H1 (cell line): ENCODE measurements at regions not wholly inside any gene's neighbourhood (a gene's known extent, or its start where the extent isn't known, plus 50 kb on each side); places are given as distances from the start of the nearest gene placed in this dataset.

Experiments
- CTCF ChIA-PET: fragments of 300-600 bp; sonication (Branson Sonifier 250); formaldehyde crosslinking; loops from one replicate; lab custom pipeline; 2021; ENCODE audit not compliant: partially characterized antibody; lab: Charles Lee
- POLR2A ChIA-PET: fragments of 300-600 bp; sonication (Branson Sonifier 250); formaldehyde crosslinking; loops from one replicate; lab custom pipeline; 2021; ENCODE audit warnings: inconsistent platforms; ENCODE audit not compliant: partially characterized antibody; lab: Charles Lee
- DNase-seq, 2 experiments: peaks; one replicate each; pipeline versions ENCODE4 v3.0.0 to v3.0.0-alpha.2; 2010 to 2022; ENCODE audit warnings: low spot score in 2 of 2, low read depth in 1 of 2, mixed read lengths in 1 of 2
- FAIRE-seq: peaks from 2 replicates; lab custom pipeline; 2011; peaks lifted over from hg19 to GRCh38; lab: Jason Lieb, UNC
- H2AFZ ChIP-seq: 2 replicates; pipeline ENCODE4 v1.8.1; 2012; ENCODE audit warnings: low read length, inconsistent platforms
- H2AK5ac ChIP-seq: 2 replicates; pipeline ENCODE4 v1.6.1; 2013; ENCODE audit warnings: low read depth, low read length
- H2BK120ac ChIP-seq: replicated peaks from 2 replicates; pipeline ENCODE3; 2013; ENCODE audit warnings: low read depth, low read length, inconsistent platforms
- H2BK12ac ChIP-seq: 2 replicates; pipeline ENCODE4 v1.6.1; 2013; ENCODE audit warnings: low read depth, low read length
- H2BK15ac ChIP-seq: 2 replicates; pipeline ENCODE4 v1.6.1; 2013; ENCODE audit warnings: low read length
- H2BK20ac ChIP-seq: 2 replicates; pipeline ENCODE4 v1.6.1; 2013; ENCODE audit warnings: low read length
- H2BK5ac ChIP-seq: 2 replicates; pipeline ENCODE4 v1.6.1; 2013; ENCODE audit warnings: low read depth, low read length
- H3K14ac ChIP-seq: 2 replicates; pipeline ENCODE4 v1.6.1; 2013; ENCODE audit warnings: inconsistent platforms; ENCODE audit not compliant: insufficient read length
- H3K18ac ChIP-seq: 2 replicates; pipeline ENCODE4 v1.6.1; 2013; ENCODE audit warnings: low read length; ENCODE audit errors: extremely low read depth
- H3K23ac ChIP-seq: 2 replicates; pipeline ENCODE4 v1.6.1; 2013; ENCODE audit warnings: inconsistent platforms; ENCODE audit not compliant: insufficient read length
- H3K23me2 ChIP-seq: 2 replicates; pipeline ENCODE4 v1.6.1; 2013; ENCODE audit warnings: low read depth, low read length
- H3K27ac ChIP-seq: 2 replicates; pipeline ENCODE4 v1.6.1; 2011; ENCODE audit warnings: low read depth, low read length, inconsistent platforms
- H3K27me3 ChIP-seq, 4 experiments: replicated peaks in 1 of 4; 1 replicate in 1 of 4; 2 replicates in 3 of 4; pipeline versions ENCODE4 v1.6.1 to v1.8.1; 2011 to 2013; ENCODE audit warnings: low read length in 3 of 4, mild to moderate bottlenecking in 3 of 4, inconsistent platforms in 2 of 4, mixed read lengths in 2 of 4, moderate library complexity in 1 of 4; ENCODE audit not compliant: control insufficient read depth in 3 of 4, insufficient read depth in 3 of 4; ENCODE audit errors: extremely low read depth in 1 of 4
- H3K36me3 ChIP-seq, 4 experiments: 2 replicates each; pipeline versions ENCODE4 v1.6.1 to v1.8.1; 2011 to 2013; ENCODE audit warnings: mild to moderate bottlenecking in 4 of 4, low read length in 3 of 4, moderate library complexity in 2 of 4, control low read depth in 1 of 4, inconsistent platforms in 1 of 4; ENCODE audit not compliant: insufficient read depth in 4 of 4, control insufficient read depth in 2 of 4
- H3K4ac ChIP-seq: replicated peaks from 2 replicates; pipeline ENCODE3; 2013; ENCODE audit warnings: low read length, low read depth, mixed read lengths, inconsistent platforms; ENCODE audit not compliant: insufficient read length
- H3K4me1 ChIP-seq, 4 experiments: replicated peaks in 1 of 4; 1 replicate in 1 of 4; 2 replicates in 3 of 4; pipeline versions ENCODE4 v1.6.1 to v1.8.1; 2011 to 2013; ENCODE audit warnings: low read length in 3 of 4, inconsistent platforms in 2 of 4, mixed read lengths in 1 of 4; ENCODE audit not compliant: insufficient read depth in 4 of 4, control insufficient read depth in 3 of 4
- H3K4me2 ChIP-seq, 2 experiments: 2 replicates each; pipeline versions ENCODE4 v1.6.1 to v1.8.1; 2011 to 2013; ENCODE audit warnings: low read depth in 2 of 2, low read length in 2 of 2, control low read depth in 1 of 2, inconsistent platforms in 1 of 2, mild to moderate bottlenecking in 1 of 2; ENCODE audit not compliant: insufficient read depth in 1 of 2
- H3K4me3 ChIP-seq, 4 experiments: fragments of 200-600, 300-600 bp in 1 of 4; sonication (generic), shearing (Covaris generic), sonication (Bioruptor Twin) in 1 of 4; 2 replicates each; pipeline versions ENCODE4 v1.5.1 to v1.8.1; 2011 to 2016; ENCODE audit warnings: low read length in 4 of 4, low read depth in 3 of 4, control low read depth in 2 of 4, inconsistent platforms in 2 of 4, mild to moderate bottlenecking in 2 of 4, mixed read lengths in 1 of 4, moderate library complexity in 1 of 4; ENCODE audit not compliant: insufficient read depth in 2 of 4; ENCODE audit errors: extremely low read depth in 1 of 4
- H3K56ac ChIP-seq: replicated peaks from 2 replicates; pipeline ENCODE3; 2013; ENCODE audit warnings: low read depth, mild to moderate bottlenecking, mixed read lengths, low read length, inconsistent platforms; ENCODE audit not compliant: insufficient read length
- H3K79me1 ChIP-seq: 2 replicates; pipeline ENCODE4 v1.6.1; 2013; ENCODE audit warnings: low read depth, low read length, control low read depth
- H3K79me2 ChIP-seq, 2 experiments: 2 replicates each; pipeline versions ENCODE4 v1.6.1 to v1.8.1; 2012 to 2013; ENCODE audit warnings: low read length in 2 of 2, mild to moderate bottlenecking in 2 of 2, inconsistent platforms in 1 of 2; ENCODE audit not compliant: insufficient read depth in 2 of 2, control insufficient read depth in 1 of 2
- H3K9ac ChIP-seq, 4 experiments: replicated peaks in 1 of 4; 1 replicate in 1 of 4; 2 replicates in 3 of 4; pipeline versions ENCODE4 v1.6.1 to v1.8.1; 2011 to 2013; ENCODE audit warnings: low read depth in 3 of 4, low read length in 3 of 4, control low read depth in 2 of 4, mild to moderate bottlenecking in 2 of 4, moderate library complexity in 2 of 4, inconsistent platforms in 1 of 4; ENCODE audit errors: extremely low read depth in 1 of 4
- H3K9me3 ChIP-seq, 2 experiments: 2 replicates each; pipeline versions ENCODE4 v1.6.1 to v1.8.1; 2012 to 2013; ENCODE audit warnings: mild to moderate bottlenecking in 2 of 2, moderate library complexity in 2 of 2, control low read depth in 1 of 2, inconsistent platforms in 1 of 2, low read depth in 1 of 2, low read length in 1 of 2, mixed read lengths in 1 of 2; ENCODE audit not compliant: insufficient read depth in 2 of 2
- H4K20me1 ChIP-seq, 2 experiments: replicated peaks in 1 of 2; 2 replicates each; pipeline versions ENCODE3 to v1.8.1; 2011 to 2013; ENCODE audit warnings: inconsistent platforms in 2 of 2, low read length in 2 of 2, mild to moderate bottlenecking in 1 of 2; ENCODE audit not compliant: insufficient read depth in 2 of 2, control insufficient read depth in 1 of 2
- H4K5ac ChIP-seq: 2 replicates; pipeline ENCODE4 v1.6.1; 2013; ENCODE audit warnings: low read length, low read depth, mixed read lengths, inconsistent platforms; ENCODE audit not compliant: insufficient read length
- H4K8ac ChIP-seq: 2 replicates; pipeline ENCODE4 v1.8.0; 2013; ENCODE audit warnings: mild to moderate bottlenecking, moderate library complexity, low read length, inconsistent platforms; ENCODE audit not compliant: insufficient read depth; ENCODE audit errors: extremely low read depth
- H4K91ac ChIP-seq: replicated peaks from 2 replicates; pipeline ENCODE3; 2013; ENCODE audit warnings: low read length, mixed read lengths, inconsistent platforms; ENCODE audit not compliant: insufficient read length
- BRCA1 ChIP-seq: IDR thresholded peaks from 2 replicates; pipeline ENCODE4 v1.6.1; 2012; ENCODE audit warnings: low read depth, low read length, improper control_type of control experiment
- CREB1 ChIP-seq: IDR thresholded peaks from 2 replicates; pipeline ENCODE4 v1.6.1; 2012; ENCODE audit warnings: inconsistent platforms
- EZH2 ChIP-seq: fragments of 200-600 bp; sonication (generic); IDR thresholded peaks from 2 replicates; pipeline ENCODE4 v1.7.1; 2012; ENCODE audit warnings: low read depth, mild to moderate bottlenecking, moderate library complexity, low read length, inconsistent platforms; ENCODE audit not compliant: severe bottlenecking
- KDM4A ChIP-seq: IDR thresholded peaks from one replicate; pipeline ENCODE4 v1.7.1; 2012; ENCODE audit warnings: low read depth, mild to moderate bottlenecking, moderate library complexity, low read length, inconsistent platforms; ENCODE audit not compliant: severe bottlenecking
- MAFK ChIP-seq: IDR thresholded peaks from 2 replicates; pipeline ENCODE4 v1.6.1; 2012; ENCODE audit warnings: low read depth, mild to moderate bottlenecking, improper control_type of control experiment, low read length
- MAX ChIP-seq: IDR thresholded peaks from 2 replicates; pipeline ENCODE4 v1.6.1; 2012; ENCODE audit warnings: inconsistent platforms
- PHF8 ChIP-seq: fragments of 200-600 bp; sonication (generic); conservative IDR thresholded peaks from 2 replicates; pipeline ENCODE4 v1.7.1; 2012; ENCODE audit warnings: low read depth, mild to moderate bottlenecking, inconsistent platforms, low read length, moderate library complexity
- RFX5 ChIP-seq: IDR thresholded peaks from 2 replicates; pipeline ENCODE4 v1.6.1; 2011; ENCODE audit warnings: low read depth, low read length, improper control_type of control experiment, borderline replicate concordance
- SIRT6 ChIP-seq: IDR thresholded peaks from one replicate; pipeline ENCODE4 v1.7.1; 2012; ENCODE audit warnings: low read length, inconsistent platforms
- SP1 ChIP-seq: IDR thresholded peaks from 2 replicates; pipeline ENCODE4 v1.6.1; 2011; ENCODE audit warnings: low read depth, low read length
- TAF7 ChIP-seq: optimal IDR thresholded peaks from 2 replicates; pipeline ENCODE3; 2011; ENCODE audit warnings: low read depth, mild to moderate bottlenecking, inconsistent platforms, low read length, moderate library complexity, borderline replicate concordance
- TEAD4 ChIP-seq: IDR thresholded peaks from 2 replicates; pipeline ENCODE4 v1.6.1; 2012; ENCODE audit warnings: low read depth, low read length, inconsistent platforms, mixed read lengths
- WGBS, 2 experiments: shearing (Covaris generic) in 1 of 2; methylation state at CpG; one replicate each; pipeline versions ENCODE4 v1.1.6 to v1.1.7; 2013 to 2015; ENCODE audit warnings: low lambda C conversion rate in 2 of 2, mixed read lengths in 2 of 2, inconsistent platforms in 1 of 2, low coverage in 1 of 2, missing lambda C conversion rate in 1 of 2; ENCODE audit not compliant: insufficient replicate concordance in 2 of 2, insufficient coverage in 1 of 2, insufficient read length in 1 of 2; ENCODE audit errors: extremely low coverage in 1 of 2, missing lambda C conversion rate in 1 of 2; 5-methylcytosine and 5-hydroxymethylcytosine counted together

GRCh38 chr20:55701467-55701866 lies 303.9 kb downstream of the CBLN4 start:
- ChIA-PET POLR2A (no interaction called here), CTCF (no interaction called here)
- Histone ChIP-seq H3K36me3 (no peaks in the 10 kb centered on the region), H3K18ac (no peak overlapping the region), H3K14ac (no peak overlapping the region), H3K4ac (no peak overlapping the region), H3K56ac (no peak overlapping the region), H2BK120ac (no peak overlapping the region), H3K4me1 (no peaks in the 10 kb centered on the region), H3K9ac (no peak overlapping the region), H3K4me3 (no peak overlapping the region), H4K91ac (no peak overlapping the region), H4K8ac (no peak overlapping the region), H3K27me3 (no peaks in the 10 kb centered on the region), H4K20me1 (no peaks in the 10 kb centered on the region), H3K27ac (no peak overlapping the region), H3K23me2 (no peaks in the 10 kb centered on the region), H2BK15ac (no peak overlapping the region), H2BK5ac (no peak overlapping the region), H2AFZ (no peak overlapping the region), H3K79me2 (no peaks in the 10 kb centered on the region), H3K9me3 (no peaks in the 10 kb centered on the region), H3K79me1 (no peaks in the 10 kb centered on the region), H3K4me2 (no peak overlapping the region), H4K5ac (no peak overlapping the region), H3K23ac (no peak overlapping the region), H2BK12ac (no peak overlapping the region), H2BK20ac (no peak overlapping the region), H2AK5ac (no peak overlapping the region)
- WGBS, 2 experiments = 87% methylated on average over 3 of the region's 3 CpGs; no CpG with 5 or more reads in 1 of the 2 experiments
- FAIRE-seq = no peak
- DNase-seq = no peak
- no peak for TF ChIP-seq SP1
- TF ChIP-seq SIRT6 = no peak
- no peak for TF ChIP-seq RFX5
- TF ChIP-seq CREB1 = no peak
- TF ChIP-seq EZH2 = no peak
- no peak for TF ChIP-seq KDM4A
- no peak for TF ChIP-seq PHF8
- no peak for TF ChIP-seq MAX
- no peak for TF ChIP-seq TAF7
- no peak for TF ChIP-seq BRCA1
- no peak for TF ChIP-seq TEAD4
- no peak for TF ChIP-seq MAFK
